Tibial nerve (tissue), 4 donors: ENCODE measurements at regions not wholly inside any gene's neighbourhood (a gene's known extent, or its start where the extent isn't known, plus 50 kb on each side); places are given as distances from the start of the nearest gene placed in this dataset.

Experiments used
- DNase-seq, 2 donors: peaks; one replicate each; pipeline ENCODE4 v3.0.0-alpha.2; 2019; ENCODE audit warnings: low spot score in 2 of 2
- H3K27ac ChIP-seq, 4 donors: fragments of 200-600 bp; sonication (generic) in 3 of 4; one replicate each; pipeline ENCODE4 v1.5.1; 2017 to 2019; ENCODE audit warnings: mild to moderate bottlenecking in 1 of 4
- H3K27me3 ChIP-seq, 2 donors: fragments of 200-600 bp; sonication (generic) in 1 of 2; one replicate each; pipeline versions ENCODE4 v1.5.1 to v1.6.0; 2017 to 2019
- H3K36me3 ChIP-seq, 3 donors: fragments of 200-600 bp; sonication (generic); one replicate each; pipeline ENCODE4 v1.5.1; 2018 to 2019
- H3K4me1 ChIP-seq, 4 donors: fragments of 200-600 bp; sonication (generic) in 3 of 4; one replicate each; pipeline ENCODE4 v1.5.1; 2017 to 2019
- H3K4me3 ChIP-seq, 4 donors: fragments of 200-600 bp; sonication (generic) in 3 of 4; one replicate each; pipeline ENCODE4 v1.5.1; 2017 to 2019; ENCODE audit warnings: mild to moderate bottlenecking in 1 of 4, moderate library complexity in 1 of 4
- H3K9me3 ChIP-seq, 4 donors: fragments of 200-600 bp; sonication (generic) in 3 of 4; one replicate each; pipeline ENCODE4 v1.5.1; 2017 to 2019
- EP300 ChIP-seq, 2 donors: sonication (generic); formaldehyde crosslinking; IDR thresholded peaks; one replicate each; pipeline ENCODE4 v1.6.1; 2017; ENCODE audit warnings: antibody characterized with exemption in 2 of 2, mild to moderate bottlenecking in 1 of 2
- POLR2A ChIP-seq, 2 donors: fragments of 450-650 bp; IDR thresholded peaks; one replicate each; pipeline ENCODE4 v1.6.1; 2017; ENCODE audit warnings: antibody characterized with exemption in 2 of 2, mild to moderate bottlenecking in 2 of 2, moderate library complexity in 2 of 2
- WGBS, 2 donors: methylation state at CpG; one replicate each; pipeline ENCODE4 v1.1.5; 2018; 5-methylcytosine and 5-hydroxymethylcytosine counted together
- TF ChIP-seq, protein P1 (sequence below), 5 experiments: fragments of 200-600 bp in 3 of 5; fragments of 450-650 bp in 2 of 5; sonication (generic) in 3 of 5; IDR thresholded peaks; one replicate each; pipeline ENCODE4 v1.5.1; 2016 to 2019; ENCODE audit warnings: antibody characterized with exemption in 5 of 5, mild to moderate bottlenecking in 3 of 5, moderate library complexity in 2 of 5

DNA sequence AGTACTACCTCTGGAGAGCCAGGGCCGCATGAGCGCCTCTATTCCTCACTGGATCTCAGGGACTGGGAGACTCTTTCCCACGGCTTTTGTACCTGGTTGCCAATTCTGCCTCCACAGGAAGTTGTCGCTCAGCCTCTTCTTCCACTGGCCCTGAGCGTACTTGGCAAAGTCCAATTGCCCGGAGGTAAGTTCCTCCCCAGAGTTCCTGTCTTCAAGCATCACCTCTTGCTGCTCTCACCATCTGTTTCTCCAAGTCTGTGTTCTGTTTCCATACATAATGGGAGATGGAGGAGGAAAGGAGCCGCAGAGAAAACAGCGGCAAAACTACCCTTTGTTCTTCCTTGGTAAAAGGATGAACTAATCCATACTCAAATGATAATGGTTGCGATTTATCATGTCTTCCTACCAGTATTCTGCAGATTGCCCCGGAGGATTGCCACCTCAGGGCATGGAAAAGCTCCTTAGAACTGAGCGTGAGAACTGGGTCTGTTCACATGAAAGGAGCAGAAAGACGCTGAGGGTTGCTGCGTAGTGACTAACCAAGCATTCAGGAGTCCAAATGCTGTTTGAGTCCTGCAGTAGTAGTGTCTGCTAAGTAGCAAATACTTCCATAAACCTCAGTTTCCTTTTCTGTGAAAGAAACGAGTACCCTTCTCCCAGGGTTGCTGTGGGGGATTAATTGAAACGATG lies 170.2 kb upstream of the GLI3 start:
- no peaks in the 10 kb centered on the region for H3K4me1 ChIP-seq
- no peaks in the 10 kb centered on the region for H3K9me3 ChIP-seq
- no peaks in the 10 kb centered on the region for H3K27me3 ChIP-seq
- no peak overlapping the region for H3K4me3 ChIP-seq
- 90% methylated on average over 15 of the region's 15 CpGs for WGBS, 2 donors
- TF ChIP-seq, protein P1, sequence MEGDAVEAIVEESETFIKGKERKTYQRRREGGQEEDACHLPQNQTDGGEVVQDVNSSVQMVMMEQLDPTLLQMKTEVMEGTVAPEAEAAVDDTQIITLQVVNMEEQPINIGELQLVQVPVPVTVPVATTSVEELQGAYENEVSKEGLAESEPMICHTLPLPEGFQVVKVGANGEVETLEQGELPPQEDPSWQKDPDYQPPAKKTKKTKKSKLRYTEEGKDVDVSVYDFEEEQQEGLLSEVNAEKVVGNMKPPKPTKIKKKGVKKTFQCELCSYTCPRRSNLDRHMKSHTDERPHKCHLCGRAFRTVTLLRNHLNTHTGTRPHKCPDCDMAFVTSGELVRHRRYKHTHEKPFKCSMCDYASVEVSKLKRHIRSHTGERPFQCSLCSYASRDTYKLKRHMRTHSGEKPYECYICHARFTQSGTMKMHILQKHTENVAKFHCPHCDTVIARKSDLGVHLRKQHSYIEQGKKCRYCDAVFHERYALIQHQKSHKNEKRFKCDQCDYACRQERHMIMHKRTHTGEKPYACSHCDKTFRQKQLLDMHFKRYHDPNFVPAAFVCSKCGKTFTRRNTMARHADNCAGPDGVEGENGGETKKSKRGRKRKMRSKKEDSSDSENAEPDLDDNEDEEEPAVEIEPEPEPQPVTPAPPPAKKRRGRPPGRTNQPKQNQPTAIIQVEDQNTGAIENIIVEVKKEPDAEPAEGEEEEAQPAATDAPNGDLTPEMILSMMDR (IDR thresholded peaks at IDR 0.05) = no peak
- TF ChIP-seq POLR2A (IDR thresholded peaks at IDR 0.05) (no peak), EP300 (IDR thresholded peaks at IDR 0.05) (no peak)
- no peak for DNase-seq
- H3K36me3 ChIP-seq = no peaks in the 10 kb centered on the region
- no peak overlapping the region for H3K27ac ChIP-seq

DNA sequence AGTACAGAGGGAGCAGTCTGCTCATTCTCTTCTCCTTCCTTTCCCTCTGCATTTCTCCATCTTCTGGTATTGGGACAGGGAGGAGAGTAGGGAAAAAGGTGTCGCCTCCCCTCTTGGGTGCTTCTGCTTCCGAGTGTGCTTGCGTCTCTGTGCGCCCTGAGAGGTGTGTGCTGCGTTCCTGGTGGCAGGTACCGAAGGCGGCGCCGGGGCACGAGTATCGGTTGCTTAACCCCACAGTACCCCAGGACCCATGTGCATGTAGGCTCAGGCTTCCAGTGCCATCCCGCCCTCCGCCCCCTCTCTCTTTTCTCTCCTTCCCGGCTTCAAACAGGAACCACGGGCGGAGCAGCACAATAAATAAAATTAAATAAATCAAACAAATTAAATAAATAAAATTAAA lies 169.3 kb upstream of the GLI3 start:
- DNase-seq = no peak
- H3K4me1 ChIP-seq = no peaks in the 10 kb centered on the region
- H3K27ac ChIP-seq = no peak overlapping the region
- H3K36me3 ChIP-seq = no peaks in the 10 kb centered on the region
- TF ChIP-seq, protein P1 (IDR thresholded peaks at IDR 0.05) = no peak
- TF ChIP-seq EP300 (IDR thresholded peaks at IDR 0.05) = no peak
- no peak for TF ChIP-seq POLR2A (IDR thresholded peaks at IDR 0.05)
- 96 to 97% methylated on average over 16 of the region's 16 CpGs for WGBS, 2 donors
- no peak overlapping the region for H3K4me3 ChIP-seq
- no peaks in the 10 kb centered on the region for H3K9me3 ChIP-seq
- H3K27me3 ChIP-seq = no peaks in the 10 kb centered on the region

DNA sequence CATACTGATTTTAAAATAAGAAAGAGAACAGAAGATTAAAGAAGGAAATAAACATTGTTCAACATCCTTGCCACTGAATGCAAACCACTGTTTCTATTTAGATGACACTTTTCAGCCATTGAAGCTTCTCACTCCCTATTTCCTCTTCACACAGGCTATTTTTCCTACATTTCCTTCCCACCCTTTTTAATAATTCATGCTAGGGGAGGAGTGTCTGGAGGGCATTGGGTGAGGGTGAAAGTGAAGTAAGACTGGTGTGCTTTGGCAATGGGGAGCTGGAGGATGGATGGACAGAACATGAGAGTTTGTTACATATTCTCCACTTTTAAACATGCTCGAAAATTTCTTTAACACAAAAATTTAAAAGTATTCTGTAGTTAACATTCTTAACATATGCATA lies 168.8 kb upstream of the GLI3 start:
- no peak overlapping the region for H3K27ac ChIP-seq
- H3K36me3 ChIP-seq = no peaks in the 10 kb centered on the region
- 90 to 91% methylated on average over 1 of the region's 1 CpG for WGBS, 2 donors
- H3K4me3 ChIP-seq = no peak overlapping the region
- no peaks in the 10 kb centered on the region for H3K4me1 ChIP-seq
- no peak for DNase-seq
- H3K27me3 ChIP-seq = no peaks in the 10 kb centered on the region
- H3K9me3 ChIP-seq = no peaks in the 10 kb centered on the region
- TF ChIP-seq POLR2A (IDR thresholded peaks at IDR 0.05) (no peak), EP300 (IDR thresholded peaks at IDR 0.05) (no peak)
- TF ChIP-seq, protein P1 (IDR thresholded peaks at IDR 0.05) = no peak

DNA sequence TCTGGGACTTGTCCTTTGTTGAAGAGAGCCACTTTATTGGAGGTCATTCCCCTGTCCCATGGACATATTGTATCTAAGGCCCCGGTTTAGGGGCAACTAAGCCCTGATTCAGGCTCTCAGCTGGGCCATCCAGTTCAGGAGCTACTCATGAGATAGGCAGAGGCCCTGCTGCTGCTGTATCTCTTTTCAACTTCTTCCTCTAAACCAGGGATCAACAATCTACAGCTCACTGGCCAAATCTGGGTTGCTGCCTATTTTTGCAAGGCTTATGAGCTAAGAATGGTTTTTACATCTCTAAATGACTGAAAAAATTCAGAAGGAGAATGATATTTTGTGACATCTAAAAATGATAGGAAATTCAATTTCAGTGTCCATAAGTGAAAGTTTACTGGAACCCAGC lies 166.8 kb upstream of the GLI3 start:
- Histone ChIP-seq H3K9me3 (no peaks in the 10 kb centered on the region), H3K27me3 (no peaks in the 10 kb centered on the region), H3K36me3 (no peaks in the 10 kb centered on the region), H3K4me1 (no peaks in the 10 kb centered on the region), H3K4me3 (no peak overlapping the region), H3K27ac (no peak overlapping the region)
- 75 to 82% methylated on average over 1 of the region's 1 CpG for WGBS, 2 donors
- no peak for DNase-seq
- TF ChIP-seq EP300 (IDR thresholded peaks at IDR 0.05) (no peak), POLR2A (IDR thresholded peaks at IDR 0.05) (no peak)
- TF ChIP-seq, protein P1 (IDR thresholded peaks at IDR 0.05) = no peak

DNA sequence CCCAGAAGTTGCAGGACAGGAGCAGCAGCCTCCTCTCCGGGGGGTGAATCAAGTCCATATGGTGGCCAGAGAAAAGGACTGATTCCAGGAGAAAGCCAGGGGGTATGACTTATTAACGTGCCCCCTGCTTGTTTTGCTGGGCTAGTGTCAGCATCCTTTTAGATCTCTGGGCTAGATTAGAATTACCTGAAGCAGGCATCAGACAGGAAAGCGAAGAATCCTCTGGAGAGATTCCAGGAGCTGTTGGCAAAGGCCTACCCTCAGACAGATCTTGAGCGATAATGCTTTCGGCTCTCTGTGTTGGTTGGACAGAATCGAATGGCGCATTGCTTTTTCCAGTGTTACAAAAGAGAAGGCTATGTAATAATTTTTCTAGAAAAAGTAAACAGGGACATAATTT lies 164.0 kb upstream of the GLI3 start:
- DNase-seq = no peak
- H3K9me3 ChIP-seq = no peaks in the 10 kb centered on the region
- H3K27ac ChIP-seq = no peak overlapping the region
- H3K27me3 ChIP-seq = no peaks in the 10 kb centered on the region
- WGBS, 2 donors = 92 to 93% methylated on average over 7 of the region's 7 CpGs
- no peak for TF ChIP-seq POLR2A (IDR thresholded peaks at IDR 0.05)
- TF ChIP-seq EP300 (IDR thresholded peaks at IDR 0.05) = no peak
- TF ChIP-seq, protein P1 (IDR thresholded peaks at IDR 0.05) = no peak
- H3K4me3 ChIP-seq = no peak overlapping the region
- H3K4me1 ChIP-seq = no peaks in the 10 kb centered on the region
- H3K36me3 ChIP-seq = no peaks in the 10 kb centered on the region
